ENCODE measurements at regions not wholly inside any gene's neighbourhood (a gene's known extent, or its start where the extent isn't known, plus 50 kb on each side); places are given as distances from the start of the nearest gene placed in this dataset.
"Not testable (repeated sequence)": the region's sequence is repeated elsewhere in the genome, so short reads cannot be mapped to it uniquely, and the experiment has no call there.

- ATAC-seq; H3K9ac ChIP-seq (ENCODE audit: low read length); H3K9me2 ChIP-seq (ENCODE audit: insufficient read depth); H3K27ac ChIP-seq (ENCODE audit: low read depth, low read length); H3K4me3 ChIP-seq (replicated peaks in 1 of 2; ENCODE audit: low read depth in 1 of 2, low read length in 2 of 2); RAD21 ChIA-PET (ENCODE audit: low non-redundant PET in 1 of 2, low total read pairs in 2 of 2, uncharacterized antibody in 2 of 2, unreplicated experiment in 2 of 2); H3K4me1 ChIP-seq (ENCODE audit: control insufficient read depth in 1 of 2, insufficient read depth in 2 of 2, low read length in 2 of 2); H3K27me3 ChIP-seq (ENCODE audit: insufficient read depth, low read length); H2AFZ ChIP-seq (ENCODE audit: low read depth, low read length, poor library complexity, severe bottlenecking); intact Hi-C loops (cut with micrococcal nuclease); H4K20me1 ChIP-seq (ENCODE audit: insufficient read depth); H3K36me3 ChIP-seq (ENCODE audit: control insufficient read depth in 1 of 2, insufficient read depth in 2 of 2, low read length in 2 of 2); POLR2A ChIA-PET; H3K4me2 ChIP-seq (ENCODE audit: low read length); BruUV-seq (replicated peaks); H3K79me2 ChIP-seq (ENCODE audit: insufficient read depth, low read length); CTCF ChIA-PET; DNase-seq (ENCODE audit: low read depth, low spot score); H3K9me3 ChIP-seq (ENCODE audit: control insufficient read depth in 1 of 2, insufficient read depth in 1 of 2, low read depth in 1 of 2, low read length in 2 of 2): not testable (repeated sequence)
Observed at GRCh38 chr6:57708061-57708460, 390.6 kb downstream of the PRIM2 start.

GRCh38 chr6:57722546-57722945 lies 405.1 kb downstream of the PRIM2 start:
- peak; percentile 68 for ATAC-seq
- H4K20me1 ChIP-seq (ENCODE audit: insufficient read depth); CTCF ChIA-PET; H3K4me3 ChIP-seq (replicated peaks in 1 of 2; ENCODE audit: low read depth in 1 of 2, low read length in 2 of 2); H3K27ac ChIP-seq (ENCODE audit: low read depth, low read length); RAD21 ChIA-PET (ENCODE audit: low non-redundant PET in 1 of 2, low total read pairs in 2 of 2, uncharacterized antibody in 2 of 2, unreplicated experiment in 2 of 2); POLR2A ChIA-PET; intact Hi-C loops (cut with micrococcal nuclease); H3K36me3 ChIP-seq (ENCODE audit: control insufficient read depth in 1 of 2, insufficient read depth in 2 of 2, low read length in 2 of 2); H3K9me2 ChIP-seq (ENCODE audit: insufficient read depth); H3K4me2 ChIP-seq (ENCODE audit: low read length); H3K27me3 ChIP-seq (ENCODE audit: insufficient read depth, low read length); H3K4me1 ChIP-seq (ENCODE audit: control insufficient read depth in 1 of 2, insufficient read depth in 2 of 2, low read length in 2 of 2); H3K9ac ChIP-seq (ENCODE audit: low read length); H3K79me2 ChIP-seq (ENCODE audit: insufficient read depth, low read length); BruUV-seq (replicated peaks); H3K9me3 ChIP-seq (ENCODE audit: control insufficient read depth in 1 of 2, insufficient read depth in 1 of 2, low read depth in 1 of 2, low read length in 2 of 2): not testable (repeated sequence)
- peak overlapping the region; percentile 45 for H2AFZ ChIP-seq (ENCODE audit: low read depth, low read length, poor library complexity, severe bottlenecking)
- DNase-seq (ENCODE audit: low read depth, low spot score): peak; percentile 6

DNA sequence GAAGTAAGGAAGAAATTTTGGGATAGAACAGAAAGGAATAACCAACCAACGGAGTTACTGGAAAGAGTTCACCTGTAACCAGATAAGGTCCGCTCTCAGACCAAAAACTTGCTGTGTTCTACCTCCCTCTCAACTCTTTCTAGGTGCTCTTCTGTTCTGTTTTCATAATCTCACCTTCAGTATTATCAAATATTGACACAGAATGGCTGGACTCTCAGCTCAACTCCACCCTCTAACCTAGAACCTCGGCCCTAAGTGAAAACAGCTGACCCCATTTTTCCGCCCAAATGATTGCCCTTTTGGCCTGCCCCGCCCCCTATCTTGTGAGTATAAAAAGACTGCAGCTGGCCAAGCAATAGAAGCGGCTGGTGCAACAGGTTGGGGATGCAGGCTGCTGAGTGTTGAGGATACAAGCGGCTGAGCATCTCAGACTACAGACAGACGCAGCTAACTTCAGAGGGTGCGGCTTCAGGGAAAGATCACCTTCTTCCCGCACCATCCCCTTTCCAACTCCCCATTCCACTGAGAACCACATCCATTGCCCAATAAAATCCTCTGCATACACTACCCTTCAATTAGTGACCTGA lies 406.5 kb downstream of the PRIM2 start:
- BruUV-seq (replicated peaks); intact Hi-C loops (cut with micrococcal nuclease); DNase-seq (ENCODE audit: low read depth, low spot score): not testable (repeated sequence)

DNA sequence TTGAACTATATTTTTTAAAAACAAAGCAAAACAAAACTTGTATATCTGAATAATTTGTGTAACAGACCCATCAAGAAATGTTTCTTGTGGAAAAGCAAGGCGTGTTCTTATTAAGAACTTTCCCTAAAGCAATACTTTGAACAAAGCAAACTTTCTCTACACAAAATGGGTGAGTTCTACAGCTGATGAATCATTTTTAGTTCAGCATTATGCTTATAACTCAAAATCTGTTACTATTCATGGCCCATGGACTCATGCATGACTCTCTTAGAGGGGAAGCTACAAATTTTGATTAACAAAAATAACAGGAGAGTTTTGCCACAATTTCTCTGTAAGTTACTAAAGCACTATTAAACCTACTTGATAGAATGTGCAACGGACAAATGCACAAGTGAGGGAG lies 412.0 kb downstream of the PRIM2 start:
- H3K79me2 ChIP-seq (ENCODE audit: insufficient read depth, low read length): not testable (repeated sequence)

More for the DNA sequence above, 406.5 kb downstream of the PRIM2 start:
- H3K9me2 ChIP-seq (ENCODE audit: insufficient read depth); POLR2A ChIA-PET; H3K4me3 ChIP-seq (replicated peaks in 1 of 2; ENCODE audit: low read depth in 1 of 2, low read length in 2 of 2); ATAC-seq; H3K36me3 ChIP-seq (ENCODE audit: control insufficient read depth in 1 of 2, insufficient read depth in 2 of 2, low read length in 2 of 2); H3K9ac ChIP-seq (ENCODE audit: low read length); H3K27me3 ChIP-seq (ENCODE audit: insufficient read depth, low read length); H4K20me1 ChIP-seq (ENCODE audit: insufficient read depth); H3K9me3 ChIP-seq (ENCODE audit: control insufficient read depth in 1 of 2, insufficient read depth in 1 of 2, low read depth in 1 of 2, low read length in 2 of 2); RAD21 ChIA-PET (ENCODE audit: low non-redundant PET in 1 of 2, low total read pairs in 2 of 2, uncharacterized antibody in 2 of 2, unreplicated experiment in 2 of 2); H2AFZ ChIP-seq (ENCODE audit: low read depth, low read length, poor library complexity, severe bottlenecking); H3K27ac ChIP-seq (ENCODE audit: low read depth, low read length); H3K4me2 ChIP-seq (ENCODE audit: low read length); CTCF ChIA-PET; H3K79me2 ChIP-seq (ENCODE audit: insufficient read depth, low read length); H3K4me1 ChIP-seq (ENCODE audit: control insufficient read depth in 1 of 2, insufficient read depth in 2 of 2, low read length in 2 of 2): not testable (repeated sequence)

More for the DNA sequence above, 412.0 kb downstream of the PRIM2 start:
- H3K4me3 ChIP-seq (replicated peaks in 1 of 2; ENCODE audit: low read depth in 1 of 2, low read length in 2 of 2); CTCF ChIA-PET; H3K27me3 ChIP-seq (ENCODE audit: insufficient read depth, low read length); H3K9me3 ChIP-seq (ENCODE audit: control insufficient read depth in 1 of 2, insufficient read depth in 1 of 2, low read depth in 1 of 2, low read length in 2 of 2); ATAC-seq; H3K36me3 ChIP-seq (ENCODE audit: control insufficient read depth in 1 of 2, insufficient read depth in 2 of 2, low read length in 2 of 2); H2AFZ ChIP-seq (ENCODE audit: low read depth, low read length, poor library complexity, severe bottlenecking); DNase-seq (ENCODE audit: low read depth, low spot score); H3K4me1 ChIP-seq (ENCODE audit: control insufficient read depth in 1 of 2, insufficient read depth in 2 of 2, low read length in 2 of 2); H3K9ac ChIP-seq (ENCODE audit: low read length); H4K20me1 ChIP-seq (ENCODE audit: insufficient read depth); H3K27ac ChIP-seq (ENCODE audit: low read depth, low read length); BruUV-seq (replicated peaks); POLR2A ChIA-PET; H3K4me2 ChIP-seq (ENCODE audit: low read length); intact Hi-C loops (cut with micrococcal nuclease); H3K9me2 ChIP-seq (ENCODE audit: insufficient read depth); RAD21 ChIA-PET (ENCODE audit: low non-redundant PET in 1 of 2, low total read pairs in 2 of 2, uncharacterized antibody in 2 of 2, unreplicated experiment in 2 of 2): not testable (repeated sequence)
